Activated CD8-positive, alpha-beta T cell treated with anti-CD3 and anti-CD28 coated beads for 36 hours (primary cell): ENCODE measurements at regions not wholly inside any gene's neighbourhood (a gene's known extent, or its start where the extent isn't known, plus 50 kb on each side); places are given as distances from the start of the nearest gene placed in this dataset.

ENCODE experiments used
- ATAC-seq: fragments of 200-7000 bp; cut with Tn5 transposase; one replicate; pipeline ENCODE4 v1.10.0; 2021; ENCODE audit warnings: mild to moderate bottlenecking, moderate library complexity
- CTCF ChIA-PET: fragments of 350-600 bp; sonication (Branson Sonifier 250); formaldehyde crosslinking; loops from one replicate; lab custom pipeline; 2021; ENCODE audit warnings: antibody characterized with exemption; lab: Charles Lee
- POLR2A ChIA-PET: fragments of 350-600 bp; sonication (Branson Sonifier 250); formaldehyde crosslinking; loops from one replicate; lab custom pipeline; 2021; ENCODE audit warnings: antibody characterized with exemption; lab: Charles Lee
- DNase-seq: peaks from one replicate; pipeline ENCODE4 v3.0.0-alpha.2; 2020
- H3K27ac Mint-ChIP-seq: one replicate; pipeline ENCODE4 v1.8.0; 2021; ENCODE audit warnings: mild to moderate bottlenecking, mixed read lengths
- H3K27me3 Mint-ChIP-seq: one replicate; pipeline ENCODE4 v1.8.0; 2021; ENCODE audit warnings: mixed read lengths
- H3K36me3 Mint-ChIP-seq: one replicate; pipeline ENCODE4 v1.8.0; 2021; ENCODE audit warnings: low read depth, mixed read lengths
- H3K4me1 Mint-ChIP-seq: one replicate; pipeline ENCODE4 v1.8.0; 2021; ENCODE audit warnings: low read depth, mixed read lengths
- H3K4me3 Mint-ChIP-seq: one replicate; pipeline ENCODE4 v1.8.0; 2021; ENCODE audit warnings: mild to moderate bottlenecking, moderate library complexity, mixed read lengths
- H3K9me3 Mint-ChIP-seq: one replicate; pipeline ENCODE4 v1.8.0; 2021; ENCODE audit warnings: mixed read lengths
- CTCF ChIP-seq: fragments of 200-600 bp; IDR thresholded peaks from one replicate; pipeline ENCODE4 v1.8.0; 2022; ENCODE audit warnings: antibody characterized with exemption, mild to moderate bottlenecking
- intact Hi-C: fragments of 100-400 bp; cut with micrococcal nuclease; formaldehyde crosslinking; loops from one replicate; pipeline ENCODE4 v1.10.0; 2022

GRCh38 chr17:77901481-77901880 lies 57.0 kb upstream of the TNRC6C start:
- H3K27ac Mint-ChIP-seq = no peak overlapping the region
- no peaks in the 10 kb centered on the region for H3K9me3 Mint-ChIP-seq
- H3K36me3 Mint-ChIP-seq = no peaks in the 10 kb centered on the region
- ChIA-PET CTCF (no interaction called here), POLR2A (interaction anchor here (1.0 kb wide), 1 partner anchor 15 kb away, joined by 3 read pairs; no protein-coding TSS in a partner anchor)
- intact Hi-C loops = no loop called here
- H3K4me1 Mint-ChIP-seq = peaks cover 3% of the 10 kb centered on the region
- TF ChIP-seq CTCF = no peak
- ATAC-seq = no peak
- H3K27me3 Mint-ChIP-seq = no peaks in the 10 kb centered on the region
- no peak overlapping the region for H3K4me3 Mint-ChIP-seq
- DNase-seq = no peak

GRCh38 chr17:77905266-77905665 lies 53.2 kb upstream of the TNRC6C start:
- Mint-ChIP-seq H3K27me3 (no peaks in the 10 kb centered on the region), H3K9me3 (no peaks in the 10 kb centered on the region), H3K4me1 (no peaks in the 10 kb centered on the region), H3K4me3 (no peak overlapping the region), H3K27ac (no peak overlapping the region), H3K36me3 (no peaks in the 10 kb centered on the region)
- TF ChIP-seq CTCF = no peak
- intact Hi-C loops = no loop called here
- ATAC-seq (no peak), DNase-seq (no peak)
- CTCF ChIA-PET = no interaction called here
- POLR2A ChIA-PET = no interaction called here

GRCh38 chr17:77905766-77906165 lies 52.7 kb upstream of the TNRC6C start:
- Mint-ChIP-seq H3K4me3 (no peak overlapping the region), H3K27ac (no peak overlapping the region), H3K27me3 (no peaks in the 10 kb centered on the region), H3K36me3 (no peaks in the 10 kb centered on the region), H3K4me1 (no peaks in the 10 kb centered on the region), H3K9me3 (no peaks in the 10 kb centered on the region)
- no peak for TF ChIP-seq CTCF
- no peak for DNase-seq
- ATAC-seq = no peak
- intact Hi-C loops = no loop called here
- ChIA-PET POLR2A (no interaction called here), CTCF (no interaction called here)

GRCh38 chr17:77906377-77906871 lies 52.1 kb upstream of the TNRC6C start:
- POLR2A ChIA-PET = no interaction called here
- H3K9me3 Mint-ChIP-seq = no peaks in the 10 kb centered on the region
- intact Hi-C loops = no loop called here
- CTCF ChIA-PET = no interaction called here
- no peak for DNase-seq
- ATAC-seq = no peak
- H3K27me3 Mint-ChIP-seq = no peaks in the 10 kb centered on the region
- no peaks in the 10 kb centered on the region for H3K4me1 Mint-ChIP-seq
- H3K36me3 Mint-ChIP-seq = no peaks in the 10 kb centered on the region
- TF ChIP-seq CTCF = no peak
- H3K27ac Mint-ChIP-seq = no peak overlapping the region
- no peak overlapping the region for H3K4me3 Mint-ChIP-seq

- Mint-ChIP-seq H3K4me3 (no peak overlapping the region), H3K27ac (no peak overlapping the region), H3K9me3 (no peaks in the 10 kb centered on the region), H3K27me3 (peaks cover 2% of the 10 kb centered on the region), H3K4me1 (no peaks in the 10 kb centered on the region), H3K36me3 (no peaks in the 10 kb centered on the region)
- POLR2A ChIA-PET = interaction anchor here (0.5 kb wide), 1 partner anchor 71 kb away, joined by 3 read pairs; no protein-coding TSS in a partner anchor
- TF ChIP-seq CTCF = no peak
- DNase-seq (no peak), ATAC-seq (no peak)
- intact Hi-C loops = no loop called here
- CTCF ChIA-PET = no interaction called here
Measured at GRCh38 chr17:77907497-77908461, 50.7 kb upstream of the TNRC6C start.
